ENCODE measurements at regions not wholly inside any gene's neighbourhood (a gene's known extent, or its start where the extent isn't known, plus 50 kb on each side); places are given as distances from the start of the nearest gene placed in this dataset.

DNA sequence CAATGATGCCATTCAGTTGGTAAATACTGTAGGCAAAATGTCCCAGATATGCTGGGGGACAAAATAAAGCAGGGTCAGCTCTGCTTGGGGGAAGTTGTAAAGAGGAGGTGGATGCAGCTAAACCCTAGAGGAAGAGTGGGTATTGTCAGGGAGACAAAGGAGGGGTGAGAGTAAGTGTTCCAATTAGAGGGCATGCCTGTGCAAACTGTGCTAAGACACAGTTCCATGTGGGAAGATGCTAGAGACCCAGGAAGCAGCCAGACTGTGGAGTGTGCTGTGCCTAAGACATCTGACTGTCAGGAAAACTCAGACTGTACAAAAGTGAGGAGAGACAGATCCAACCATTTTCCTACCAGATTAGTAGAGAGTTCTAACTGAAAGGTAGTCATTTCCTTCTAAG lies 474.3 kb downstream of the ATP23 start:
- Histone ChIP-seq H3F3A (ENCODE audit: control insufficient read depth, insufficient read depth) (no peaks in the 10 kb centered on the region), H3K27ac (ENCODE audit: low read depth, low read length) (no peak overlapping the region), H3K79me2 (ENCODE audit: control insufficient read depth, low read length) (no peaks in the 10 kb centered on the region), H3K4me3 (ENCODE audit: low read length) (no peak overlapping the region), H3K27me3 (ENCODE audit: control insufficient read depth, low read length) (no peaks in the 10 kb centered on the region; the same call in 1 of the 2 replicates), H3K9me2 (replicated peaks; ENCODE audit: control insufficient read depth, low read length) (no peaks in the 10 kb centered on the region), H4K20me1 (ENCODE audit: control insufficient read depth, insufficient read depth, low read depth, low read length) (no peaks in the 10 kb centered on the region), H3K36me3 (ENCODE audit: control insufficient read depth, low read length) (no peaks in the 10 kb centered on the region), H3K4me1 (ENCODE audit: control insufficient read depth, low read length) (no peaks in the 10 kb centered on the region), H3K4me2 (ENCODE audit: low read length) (no peak overlapping the region), H3K9me3 (ENCODE audit: control insufficient read depth, insufficient read depth, low read length) (no peaks in the 10 kb centered on the region; the same call in 1 of the 2 replicates)
- no peak for TF ChIP-seq EZH2phosphoT487 (IDR thresholded peaks at IDR 0.05; ENCODE audit: borderline replicate concordance, low read length)

- Histone ChIP-seq H3K27ac (ENCODE audit: low read depth, low read length) (no peak overlapping the region), H3K4me2 (ENCODE audit: low read length) (no peak overlapping the region), H3K4me1 (ENCODE audit: control insufficient read depth, low read length) (no peaks in the 10 kb centered on the region)
Measured at GRCh38 chr12:58416236-58416635, 474.9 kb downstream of the ATP23 start.

GRCh38 chr12:58419196-58419760 lies 477.9 kb downstream of the ATP23 start:
- H3K9me2 ChIP-seq (replicated peaks; ENCODE audit: control insufficient read depth, low read length): no peaks in the 10 kb centered on the region
- H3K27me3 ChIP-seq (ENCODE audit: control insufficient read depth, low read length): no peaks in the 10 kb centered on the region; the same call in 1 of the 2 replicates
- H3F3A ChIP-seq (ENCODE audit: control insufficient read depth, insufficient read depth): no peaks in the 10 kb centered on the region
- no peaks in the 10 kb centered on the region; the same call in 1 of the 2 replicates for H3K9me3 ChIP-seq (ENCODE audit: control insufficient read depth, insufficient read depth, low read length)
- H3K79me2 ChIP-seq (ENCODE audit: control insufficient read depth, low read length): no peaks in the 10 kb centered on the region
- no peaks in the 10 kb centered on the region for H3K4me1 ChIP-seq (ENCODE audit: control insufficient read depth, low read length)
- no peak overlapping the region for H3K4me3 ChIP-seq (ENCODE audit: low read length)
- no peak overlapping the region for H3K4me2 ChIP-seq (ENCODE audit: low read length)
- TF ChIP-seq CTCF (IDR thresholded peaks at IDR 0.05; ENCODE audit: low read depth, low read length, poor library complexity, severe bottlenecking) (no peak), EZH2phosphoT487 (IDR thresholded peaks at IDR 0.05; ENCODE audit: borderline replicate concordance, low read length) (no peak)
- no peaks in the 10 kb centered on the region for H4K20me1 ChIP-seq (ENCODE audit: control insufficient read depth, insufficient read depth, low read depth, low read length)
- H3K27ac ChIP-seq (ENCODE audit: low read depth, low read length): no peak overlapping the region
- H3K36me3 ChIP-seq (ENCODE audit: control insufficient read depth, low read length): no peaks in the 10 kb centered on the region

More at GRCh38 chr12:58416236-58416635, 474.9 kb downstream of the ATP23 start:
- Histone ChIP-seq H3K36me3 (ENCODE audit: control insufficient read depth, low read length) (no peaks in the 10 kb centered on the region), H3K9me3 (ENCODE audit: control insufficient read depth, insufficient read depth, low read length) (no peaks in the 10 kb centered on the region; the same call in 1 of the 2 replicates), H4K20me1 (ENCODE audit: control insufficient read depth, insufficient read depth, low read depth, low read length) (no peaks in the 10 kb centered on the region), H3K4me3 (ENCODE audit: low read length) (no peak overlapping the region), H3K9me2 (replicated peaks; ENCODE audit: control insufficient read depth, low read length) (no peaks in the 10 kb centered on the region), H3K27me3 (ENCODE audit: control insufficient read depth, low read length) (no peaks in the 10 kb centered on the region; the same call in 1 of the 2 replicates), H3F3A (ENCODE audit: control insufficient read depth, insufficient read depth) (no peaks in the 10 kb centered on the region), H3K79me2 (ENCODE audit: control insufficient read depth, low read length) (no peaks in the 10 kb centered on the region)
- TF ChIP-seq EZH2phosphoT487 (IDR thresholded peaks at IDR 0.05; ENCODE audit: borderline replicate concordance, low read length) (no peak), CTCF (IDR thresholded peaks at IDR 0.05; ENCODE audit: low read depth, low read length, poor library complexity, severe bottlenecking) (no peak)

- no peak overlapping the region for H3K27ac ChIP-seq (ENCODE audit: low read depth, low read length)
- TF ChIP-seq CTCF (IDR thresholded peaks at IDR 0.05; ENCODE audit: low read depth, low read length, poor library complexity, severe bottlenecking): no peak
- TF ChIP-seq EZH2phosphoT487 (IDR thresholded peaks at IDR 0.05; ENCODE audit: borderline replicate concordance, low read length): no peak
- H3K9me2 ChIP-seq (replicated peaks; ENCODE audit: control insufficient read depth, low read length): no peaks in the 10 kb centered on the region
- no peak overlapping the region for H3K4me2 ChIP-seq (ENCODE audit: low read length)
- H3K4me3 ChIP-seq (ENCODE audit: low read length): no peak overlapping the region
- no peaks in the 10 kb centered on the region for H3F3A ChIP-seq (ENCODE audit: control insufficient read depth, insufficient read depth)
- no peaks in the 10 kb centered on the region for H3K79me2 ChIP-seq (ENCODE audit: control insufficient read depth, low read length)
- H3K9me3 ChIP-seq (ENCODE audit: control insufficient read depth, insufficient read depth, low read length): no peaks in the 10 kb centered on the region; the same call in 1 of the 2 replicates
- H3K4me1 ChIP-seq (ENCODE audit: control insufficient read depth, low read length): no peaks in the 10 kb centered on the region
- no peaks in the 10 kb centered on the region; the same call in 1 of the 2 replicates for H3K27me3 ChIP-seq (ENCODE audit: control insufficient read depth, low read length)
- H3K36me3 ChIP-seq (ENCODE audit: control insufficient read depth, low read length): no peaks in the 10 kb centered on the region
- no peaks in the 10 kb centered on the region for H4K20me1 ChIP-seq (ENCODE audit: control insufficient read depth, insufficient read depth, low read depth, low read length)
Measured at GRCh38 chr12:58419905-58420304, 478.5 kb downstream of the ATP23 start.

All from DOHH2 (cell line).